ENCODE measurements at regions not wholly inside any gene's neighbourhood (a gene's known extent, or its start where the extent isn't known, plus 50 kb on each side); places are given as distances from the start of the nearest gene placed in this dataset.

GRCh38 chr20:22404419-22405170, 179.8 kb downstream of the FOXA2 start:
- Histone ChIP-seq H3K4me3 (ENCODE audit: low read depth, low read length) (no peak overlapping the region), H3K9me3 (ENCODE audit: control insufficient read depth, insufficient read depth, low read length) (no peaks in the 10 kb centered on the region), H3K4me1 (ENCODE audit: control insufficient read depth, insufficient read depth, low read length) (peaks cover 23% of the 10 kb centered on the region), H3K36me3 (ENCODE audit: control insufficient read depth, insufficient read depth, low read length) (no peaks in the 10 kb centered on the region), H3K27me3 (ENCODE audit: control insufficient read depth, insufficient read depth, low read length) (peaks cover 50% of the 10 kb centered on the region), H3K9ac (ENCODE audit: low read depth, low read length) (no peak overlapping the region)

- Histone ChIP-seq H3K36me3 (ENCODE audit: control insufficient read depth, insufficient read depth, low read length) (no peaks in the 10 kb centered on the region), H3K4me3 (ENCODE audit: low read depth, low read length) (peak overlapping the region; percentile 33), H3K9ac (ENCODE audit: low read depth, low read length) (no peak overlapping the region), H3K27me3 (ENCODE audit: control insufficient read depth, insufficient read depth, low read length) (peaks cover 57% of the 10 kb centered on the region), H3K9me3 (ENCODE audit: control insufficient read depth, insufficient read depth, low read length) (no peaks in the 10 kb centered on the region), H3K4me1 (ENCODE audit: control insufficient read depth, insufficient read depth, low read length) (peaks cover 23% of the 10 kb centered on the region)
These were observed 180.6 kb downstream of the FOXA2 start for GRCh38 chr20:22403632-22404361.

GRCh38 chr20:22403022-22403631, 181.2 kb downstream of the FOXA2 start:
- peaks cover 57% of the 10 kb centered on the region for H3K27me3 ChIP-seq (ENCODE audit: control insufficient read depth, insufficient read depth, low read length)
- H3K9ac ChIP-seq (ENCODE audit: low read depth, low read length): no peak overlapping the region
- H3K36me3 ChIP-seq (ENCODE audit: control insufficient read depth, insufficient read depth, low read length): no peaks in the 10 kb centered on the region
- H3K4me1 ChIP-seq (ENCODE audit: control insufficient read depth, insufficient read depth, low read length): peaks cover 23% of the 10 kb centered on the region
- H3K4me3 ChIP-seq (ENCODE audit: low read depth, low read length): peak overlapping the region; percentile 33
- H3K9me3 ChIP-seq (ENCODE audit: control insufficient read depth, insufficient read depth, low read length): no peaks in the 10 kb centered on the region

- peak overlapping the region; percentile 33 for H3K4me3 ChIP-seq (ENCODE audit: low read depth, low read length)
- peaks cover 23% of the 10 kb centered on the region for H3K4me1 ChIP-seq (ENCODE audit: control insufficient read depth, insufficient read depth, low read length)
- peaks cover 53% of the 10 kb centered on the region for H3K27me3 ChIP-seq (ENCODE audit: control insufficient read depth, insufficient read depth, low read length)
These were observed 181.8 kb downstream of the FOXA2 start for GRCh38 chr20:22402550-22402949.

GRCh38 chr20:22400440-22400839, 183.9 kb downstream of the FOXA2 start:
- Histone ChIP-seq H3K4me1 (ENCODE audit: control insufficient read depth, insufficient read depth, low read length) (peaks cover 23% of the 10 kb centered on the region), H3K4me3 (ENCODE audit: low read depth, low read length) (no peak overlapping the region), H3K27me3 (ENCODE audit: control insufficient read depth, insufficient read depth, low read length) (peaks cover 41% of the 10 kb centered on the region), H3K9ac (ENCODE audit: low read depth, low read length) (no peak overlapping the region), H3K36me3 (ENCODE audit: control insufficient read depth, insufficient read depth, low read length) (no peaks in the 10 kb centered on the region), H3K9me3 (ENCODE audit: control insufficient read depth, insufficient read depth, low read length) (no peaks in the 10 kb centered on the region)

More at GRCh38 chr20:22402550-22402949, 181.8 kb downstream of the FOXA2 start:
- H3K36me3 ChIP-seq (ENCODE audit: control insufficient read depth, insufficient read depth, low read length): no peaks in the 10 kb centered on the region
- H3K9ac ChIP-seq (ENCODE audit: low read depth, low read length): no peak overlapping the region
- no peaks in the 10 kb centered on the region for H3K9me3 ChIP-seq (ENCODE audit: control insufficient read depth, insufficient read depth, low read length)

DNA sequence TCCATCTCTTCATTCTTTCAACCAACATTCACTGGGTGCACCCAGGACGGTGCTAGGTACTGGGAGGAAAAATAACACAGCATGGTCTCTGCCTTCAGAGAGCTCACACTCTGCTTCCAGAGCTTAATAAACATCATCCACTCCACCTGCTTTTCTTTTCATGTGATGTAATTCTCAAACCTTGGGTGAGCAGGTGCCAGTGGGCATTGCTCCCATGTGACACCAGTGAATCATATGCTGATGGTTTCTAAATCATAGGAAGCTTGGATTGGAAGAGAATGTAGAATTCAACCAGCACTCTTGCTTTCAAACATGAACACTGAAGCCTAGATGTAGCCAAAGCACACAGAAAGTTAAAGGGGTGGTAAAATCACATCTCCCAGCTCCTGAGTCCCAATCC, 189.8 kb downstream of the FOXA2 start:
- Histone ChIP-seq H3K9me3 (ENCODE audit: control insufficient read depth, insufficient read depth, low read length) (no peaks in the 10 kb centered on the region), H3K36me3 (ENCODE audit: control insufficient read depth, insufficient read depth, low read length) (no peaks in the 10 kb centered on the region), H3K27me3 (ENCODE audit: control insufficient read depth, insufficient read depth, low read length) (peaks cover 20% of the 10 kb centered on the region), H3K4me3 (ENCODE audit: low read depth, low read length) (no peak overlapping the region), H3K4me1 (ENCODE audit: control insufficient read depth, insufficient read depth, low read length) (peaks cover 11% of the 10 kb centered on the region), H3K9ac (ENCODE audit: low read depth, low read length) (no peak overlapping the region)

GRCh38 chr20:22390543-22390903, 193.8 kb downstream of the FOXA2 start:
- H3K4me1 ChIP-seq (ENCODE audit: control insufficient read depth, insufficient read depth, low read length): peaks cover 11% of the 10 kb centered on the region
- no peak overlapping the region for H3K9ac ChIP-seq (ENCODE audit: low read depth, low read length)
- H3K36me3 ChIP-seq (ENCODE audit: control insufficient read depth, insufficient read depth, low read length): no peaks in the 10 kb centered on the region
- H3K27me3 ChIP-seq (ENCODE audit: control insufficient read depth, insufficient read depth, low read length): peaks cover 21% of the 10 kb centered on the region
- no peak overlapping the region for H3K4me3 ChIP-seq (ENCODE audit: low read depth, low read length)
- H3K9me3 ChIP-seq (ENCODE audit: control insufficient read depth, insufficient read depth, low read length): no peaks in the 10 kb centered on the region

DNA sequence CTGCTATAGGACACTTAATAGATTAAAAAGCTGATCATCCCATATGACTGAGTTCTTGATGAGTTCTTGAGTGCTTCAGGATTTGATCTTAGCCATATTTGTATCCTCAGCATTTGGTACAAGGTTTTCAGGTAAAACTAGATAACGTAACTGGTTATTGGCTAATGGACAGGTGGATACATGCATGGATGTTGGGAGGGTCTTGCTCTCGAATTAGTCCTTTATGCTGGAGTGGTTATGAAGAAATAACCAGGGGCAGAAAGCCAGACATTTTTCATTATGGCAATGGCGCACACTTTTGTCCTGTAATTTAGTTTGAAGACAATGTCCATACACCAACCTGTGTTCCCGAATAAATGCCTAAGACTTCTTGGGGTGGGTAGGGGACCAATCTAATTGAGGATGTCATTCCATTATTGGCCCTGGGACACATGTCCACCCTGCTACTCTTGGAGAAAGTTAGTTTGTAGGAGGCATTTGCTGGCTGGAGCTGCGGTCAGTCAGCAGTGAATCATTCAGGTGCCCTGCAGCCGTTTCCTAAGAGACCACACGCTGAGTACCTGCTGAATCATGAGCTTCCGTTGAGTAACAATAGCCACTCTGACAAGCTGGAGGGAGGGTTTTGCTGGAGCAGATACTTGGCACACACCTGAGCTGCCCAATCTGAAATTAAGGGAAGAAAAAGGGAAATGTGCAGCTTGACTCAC, 194.4 kb downstream of the FOXA2 start:
- Histone ChIP-seq H3K9me3 (ENCODE audit: control insufficient read depth, insufficient read depth, low read length) (no peaks in the 10 kb centered on the region), H3K36me3 (ENCODE audit: control insufficient read depth, insufficient read depth, low read length) (no peaks in the 10 kb centered on the region), H3K9ac (ENCODE audit: low read depth, low read length) (no peak overlapping the region), H3K4me1 (ENCODE audit: control insufficient read depth, insufficient read depth, low read length) (peaks cover 11% of the 10 kb centered on the region), H3K27me3 (ENCODE audit: control insufficient read depth, insufficient read depth, low read length) (peaks cover 26% of the 10 kb centered on the region), H3K4me3 (ENCODE audit: low read depth, low read length) (no peak overlapping the region)

GRCh38 chr20:22387452-22387851, 196.9 kb downstream of the FOXA2 start:
- Histone ChIP-seq H3K27me3 (ENCODE audit: control insufficient read depth, insufficient read depth, low read length) (peaks cover 13% of the 10 kb centered on the region), H3K9ac (ENCODE audit: low read depth, low read length) (no peak overlapping the region), H3K4me3 (ENCODE audit: low read depth, low read length) (no peak overlapping the region), H3K4me1 (ENCODE audit: control insufficient read depth, insufficient read depth, low read length) (peaks cover 9% of the 10 kb centered on the region), H3K36me3 (ENCODE audit: control insufficient read depth, insufficient read depth, low read length) (no peaks in the 10 kb centered on the region), H3K9me3 (ENCODE audit: control insufficient read depth, insufficient read depth, low read length) (no peaks in the 10 kb centered on the region)

GRCh38 chr20:22386306-22386623, 198.1 kb downstream of the FOXA2 start:
- Histone ChIP-seq H3K4me3 (ENCODE audit: low read depth, low read length) (no peak overlapping the region), H3K36me3 (ENCODE audit: control insufficient read depth, insufficient read depth, low read length) (no peaks in the 10 kb centered on the region), H3K27me3 (ENCODE audit: control insufficient read depth, insufficient read depth, low read length) (peaks cover 13% of the 10 kb centered on the region), H3K9me3 (ENCODE audit: control insufficient read depth, insufficient read depth, low read length) (no peaks in the 10 kb centered on the region), H3K4me1 (ENCODE audit: control insufficient read depth, insufficient read depth, low read length) (peaks cover 9% of the 10 kb centered on the region), H3K9ac (ENCODE audit: low read depth, low read length) (no peak overlapping the region)

DNA sequence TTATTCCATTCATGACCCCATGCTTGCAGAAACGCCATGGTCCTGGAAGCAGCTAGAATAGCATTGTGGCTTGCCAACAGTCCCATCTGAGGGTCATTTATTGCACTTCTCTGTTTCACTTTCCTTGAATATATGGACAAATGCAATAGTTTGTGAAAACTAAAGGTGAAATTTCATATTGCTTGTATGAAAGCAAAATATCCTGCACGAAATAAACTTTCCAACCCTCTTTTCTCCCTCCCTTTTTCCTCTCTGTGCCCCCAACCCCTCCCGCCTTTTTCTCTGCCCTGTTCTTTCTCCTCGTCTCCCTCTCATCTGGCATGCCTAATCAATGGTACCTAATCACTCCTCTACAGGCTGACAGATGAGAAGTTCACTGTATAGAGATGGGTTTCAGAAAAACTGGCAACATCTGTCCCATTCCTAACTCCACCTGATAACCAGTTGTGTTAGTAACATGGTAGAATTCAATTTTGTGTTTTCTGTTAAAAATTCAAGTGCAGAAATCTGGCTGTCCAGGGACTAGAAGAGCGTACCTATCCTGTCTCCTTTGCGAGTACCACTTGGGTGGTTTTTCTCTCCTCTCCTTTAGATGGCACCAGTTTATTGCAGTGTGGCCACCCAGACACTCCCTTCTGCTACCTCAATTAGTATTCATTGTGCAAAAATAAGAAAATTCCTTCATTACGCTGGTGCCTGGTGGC, 198.6 kb downstream of the FOXA2 start:
- no peaks in the 10 kb centered on the region for H3K36me3 ChIP-seq (ENCODE audit: control insufficient read depth, insufficient read depth, low read length)
- no peak overlapping the region for H3K9ac ChIP-seq (ENCODE audit: low read depth, low read length)
- no peak overlapping the region for H3K4me3 ChIP-seq (ENCODE audit: low read depth, low read length)
- peaks cover 13% of the 10 kb centered on the region for H3K27me3 ChIP-seq (ENCODE audit: control insufficient read depth, insufficient read depth, low read length)
- H3K4me1 ChIP-seq (ENCODE audit: control insufficient read depth, insufficient read depth, low read length): peaks cover 9% of the 10 kb centered on the region
- H3K9me3 ChIP-seq (ENCODE audit: control insufficient read depth, insufficient read depth, low read length): no peaks in the 10 kb centered on the region

Measured in iPS-15b (cell line).